ENCODE measurements at regions not wholly inside any gene's neighbourhood (a gene's known extent, or its start where the extent isn't known, plus 50 kb on each side); places are given as distances from the start of the nearest gene placed in this dataset.
"Not testable (repeated sequence)": the region's sequence is repeated elsewhere in the genome, so short reads cannot be mapped to it uniquely, and the experiment has no call there.

- no peak for DNase-seq
Observed at GRCh38 chr12:59077575-59078426, 157.5 kb upstream of the LRIG3 start.

GRCh38 chr12:59077153-59077552 is 156.8 kb upstream of the LRIG3 start:
- DNase-seq, result no peak

GRCh38 chr12:59076622-59077021 is 156.3 kb upstream of the LRIG3 start:
- DNase-seq, result no peak

GRCh38 chr12:59075968-59076490 is 155.7 kb upstream of the LRIG3 start:
- DNase-seq, result no peak

- DNase-seq, result no peak
Observed at GRCh38 chr12:59075141-59075540, 154.8 kb upstream of the LRIG3 start.

GRCh38 chr12:59070322-59070933 is 150.1 kb upstream of the LRIG3 start:
- no peak for DNase-seq

GRCh38 chr12:59069516-59069915 is 149.2 kb upstream of the LRIG3 start:
- DNase-seq, result no peak

- DNase-seq, result no peak
Observed at GRCh38 chr12:59068436-59068835, 148.1 kb upstream of the LRIG3 start.

GRCh38 chr12:59067083-59067482 is 146.8 kb upstream of the LRIG3 start:
- DNase-seq, result peak; percentile 14

- no peak for DNase-seq
Observed at GRCh38 chr12:59066445-59066844, 146.1 kb upstream of the LRIG3 start.

- DNase-seq, result no peak
Observed at GRCh38 chr12:59059088-59059935, 139.0 kb upstream of the LRIG3 start.

GRCh38 chr12:59056966-59057365 is 136.7 kb upstream of the LRIG3 start:
- DNase-seq, result no peak

GRCh38 chr12:59055204-59055860 is 135.0 kb upstream of the LRIG3 start:
- DNase-seq, result peak; percentile 12

GRCh38 chr12:59053266-59053899 is 133.1 kb upstream of the LRIG3 start:
- not testable (repeated sequence) for DNase-seq

GRCh38 chr12:59046763-59047534 is 126.6 kb upstream of the LRIG3 start:
- no peak for DNase-seq

GRCh38 chr12:59044791-59045190 is 124.5 kb upstream of the LRIG3 start:
- no peak for DNase-seq

GRCh38 chr12:59041241-59042121 is 121.2 kb upstream of the LRIG3 start:
- peak; percentile 82 for DNase-seq

- peak; percentile 6 for DNase-seq
Observed at GRCh38 chr12:59040656-59041055, 120.4 kb upstream of the LRIG3 start.

- DNase-seq, result no peak
Observed at GRCh38 chr12:59040043-59040442, 119.7 kb upstream of the LRIG3 start.

GRCh38 chr12:59039005-59039404 is 118.7 kb upstream of the LRIG3 start:
- DNase-seq, result no peak
